K562 (cell line): ENCODE measurements at regions not wholly inside any gene's neighbourhood (a gene's known extent, or its start where the extent isn't known, plus 50 kb on each side); places are given as distances from the start of the nearest gene placed in this dataset.

Experiments
- BHLHE40 ChIP-seq: IDR thresholded peaks from 2 replicates; pipeline ENCODE4 v1.6.1; 2011; ENCODE audit warnings: low read length, improper control_type of control experiment
- CBX3 ChIP-seq, 2 experiments: IDR thresholded peaks; 1 replicate in 1 of 2; 2 replicates in 1 of 2; pipeline ENCODE4 v1.6.1; 2012; ENCODE audit warnings: inconsistent platforms in 2 of 2, low read length in 2 of 2, borderline replicate concordance in 1 of 2, control low read depth in 1 of 2
- CUX1 ChIP-seq: fragments of 200-800 bp; sonication (Bioruptor generic); IDR thresholded peaks from 2 replicates; pipeline ENCODE4 v1.6.1; 2016; ENCODE audit warnings: missing genetic modification characterization, missing compliant biosample characterization
- FOXK1 ChIP-seq: sonication (generic); formaldehyde crosslinking; IDR thresholded peaks from 2 replicates; pipeline ENCODE4 v1.8.0; 2022; ENCODE audit warnings: missing genetic modification reagents, mild to moderate bottlenecking, borderline replicate concordance
- FOXP4 ChIP-seq: sonication (generic); formaldehyde crosslinking; IDR thresholded peaks from 2 replicates; pipeline ENCODE4 v1.8.0; 2022; ENCODE audit warnings: mild to moderate bottlenecking, missing genetic modification reagents, borderline replicate concordance
- JUNB ChIP-seq: fragments of 450-650 bp; formaldehyde crosslinking; conservative IDR thresholded peaks from 2 replicates; pipeline ENCODE4 v1.4.0; 2020; ENCODE audit warnings: mild to moderate bottlenecking
- POLR2AphosphoS5 ChIP-seq: IDR thresholded peaks from 2 replicates; pipeline ENCODE4 v1.6.1; 2011; ENCODE audit warnings: mild to moderate bottlenecking, low read depth, low read length, moderate library complexity; ENCODE audit not compliant: control insufficient read depth, insufficient read depth
- SAFB ChIP-seq: fragments of 200-400 bp; formaldehyde crosslinking; IDR thresholded peaks from 2 replicates; pipeline ENCODE4 v1.6.1; 2017; ENCODE audit warnings: low read depth, low read length, borderline replicate concordance
- SOX6 ChIP-seq: fragments of 450-650 bp; IDR thresholded peaks from 2 replicates; pipeline ENCODE4 v1.6.1; 2014; ENCODE audit warnings: mild to moderate bottlenecking
- ZNF324 ChIP-seq: fragments of 250-450 bp; sonication (Bioruptor Pico); IDR thresholded peaks from 2 replicates; pipeline ENCODE4 v1.4.0; 2020; ENCODE audit warnings: mild to moderate bottlenecking
- TF ChIP-seq, protein P1 (sequence below), 3 experiments: IDR thresholded peaks in 2 of 3; conservative IDR thresholded peaks in 1 of 3; 2 replicates each; pipeline ENCODE4 v1.5.1; 2011 to 2012; ENCODE audit warnings: low read length in 3 of 3, mild to moderate bottlenecking in 3 of 3, control low read depth in 2 of 3, improper control_type of control experiment in 1 of 3, inconsistent platforms in 1 of 3, low read depth in 1 of 3, mixed read lengths in 1 of 3, moderate library complexity in 1 of 3; ENCODE audit not compliant: insufficient read depth in 2 of 3

DNA sequence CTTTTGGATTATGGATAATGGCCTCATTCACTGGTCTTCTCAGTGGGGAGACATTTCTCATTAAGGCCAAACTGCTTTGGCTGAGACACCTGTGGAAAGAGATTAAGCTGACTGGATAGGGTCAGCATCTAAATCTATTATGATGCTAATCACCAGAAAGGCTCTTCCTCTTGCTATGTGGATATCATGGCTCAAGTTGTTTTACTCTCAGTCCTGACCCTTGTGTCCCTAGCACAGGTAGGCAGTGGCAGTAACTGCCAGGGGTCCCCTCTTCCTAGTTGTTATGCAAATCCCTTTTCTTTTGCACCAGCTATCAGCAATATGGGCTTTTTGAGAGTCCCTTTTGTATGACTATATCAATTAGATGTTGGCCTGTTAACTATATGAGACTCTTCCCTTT, 335.7 kb upstream of the PLET1 start:
- TF ChIP-seq FOXK1 (no peak), SOX6 (no peak), CBX3 (IDR thresholded peaks at IDR 0.05; ENCODE audit: borderline replicate concordance in 1 of 2, low read length in 2 of 2) (no peak), POLR2AphosphoS5 (no peak), BHLHE40 (no peak), ZNF324 (CRISPR knock-in tag) (no peak), SAFB (no peak), CUX1 (CRISPR knock-in tag) (no peak), FOXP4 (CRISPR knock-in tag) (no peak), JUNB (CRISPR knock-in tag) (no peak)
- TF ChIP-seq, protein P1, sequence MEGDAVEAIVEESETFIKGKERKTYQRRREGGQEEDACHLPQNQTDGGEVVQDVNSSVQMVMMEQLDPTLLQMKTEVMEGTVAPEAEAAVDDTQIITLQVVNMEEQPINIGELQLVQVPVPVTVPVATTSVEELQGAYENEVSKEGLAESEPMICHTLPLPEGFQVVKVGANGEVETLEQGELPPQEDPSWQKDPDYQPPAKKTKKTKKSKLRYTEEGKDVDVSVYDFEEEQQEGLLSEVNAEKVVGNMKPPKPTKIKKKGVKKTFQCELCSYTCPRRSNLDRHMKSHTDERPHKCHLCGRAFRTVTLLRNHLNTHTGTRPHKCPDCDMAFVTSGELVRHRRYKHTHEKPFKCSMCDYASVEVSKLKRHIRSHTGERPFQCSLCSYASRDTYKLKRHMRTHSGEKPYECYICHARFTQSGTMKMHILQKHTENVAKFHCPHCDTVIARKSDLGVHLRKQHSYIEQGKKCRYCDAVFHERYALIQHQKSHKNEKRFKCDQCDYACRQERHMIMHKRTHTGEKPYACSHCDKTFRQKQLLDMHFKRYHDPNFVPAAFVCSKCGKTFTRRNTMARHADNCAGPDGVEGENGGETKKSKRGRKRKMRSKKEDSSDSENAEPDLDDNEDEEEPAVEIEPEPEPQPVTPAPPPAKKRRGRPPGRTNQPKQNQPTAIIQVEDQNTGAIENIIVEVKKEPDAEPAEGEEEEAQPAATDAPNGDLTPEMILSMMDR (IDR thresholded peaks at IDR 0.05 in 2 of 3, conservative IDR thresholded peaks at IDR 0.05 in 1 of 3; ENCODE audit: insufficient read depth in 2 of 3, low read depth in 1 of 3, low read length in 3 of 3): no peak
